ENCODE measurements at regions not wholly inside any gene's neighbourhood (a gene's known extent, or its start where the extent isn't known, plus 50 kb on each side); places are given as distances from the start of the nearest gene placed in this dataset.
"Not testable (repeated sequence)": the region's sequence is repeated elsewhere in the genome, so short reads cannot be mapped to it uniquely, and the experiment has no call there.

- H3K4me3 ChIP-seq (ENCODE audit: low read length); H3K4me1 ChIP-seq (ENCODE audit: insufficient read depth, low read length); H3K9me3 ChIP-seq (ENCODE audit: low read length); H3K36me3 ChIP-seq (ENCODE audit: insufficient read depth, low read length); H3K27me3 ChIP-seq (ENCODE audit: insufficient read depth, low read length); H2AFZ ChIP-seq (ENCODE audit: low read depth, low read length): not testable (repeated sequence)
These were observed 1014.7 kb downstream of the PRIM2 start for GRCh38 chr6:58332108-58332507.

- H3K4me1 ChIP-seq (ENCODE audit: insufficient read depth, low read length); H3K27me3 ChIP-seq (ENCODE audit: insufficient read depth, low read length); H3K9me3 ChIP-seq (ENCODE audit: low read length); H3K36me3 ChIP-seq (ENCODE audit: insufficient read depth, low read length); H3K4me3 ChIP-seq (ENCODE audit: low read length); H2AFZ ChIP-seq (ENCODE audit: low read depth, low read length): not testable (repeated sequence)
These were observed 1024.9 kb downstream of the PRIM2 start for GRCh38 chr6:58342287-58342686.

- not testable (repeated sequence) for H3K9me3 ChIP-seq (ENCODE audit: low read length); H2AFZ ChIP-seq (ENCODE audit: low read depth, low read length); H3K4me3 ChIP-seq (ENCODE audit: low read length); H3K27me3 ChIP-seq (ENCODE audit: insufficient read depth, low read length); H3K4me1 ChIP-seq (ENCODE audit: insufficient read depth, low read length); H3K36me3 ChIP-seq (ENCODE audit: insufficient read depth, low read length)
These were observed 1030.1 kb downstream of the PRIM2 start for GRCh38 chr6:58347534-58347933.

GRCh38 chr6:58351619-58352018 is 1034.2 kb downstream of the PRIM2 start:
- H2AFZ ChIP-seq (ENCODE audit: low read depth, low read length); H3K9me3 ChIP-seq (ENCODE audit: low read length); H3K36me3 ChIP-seq (ENCODE audit: insufficient read depth, low read length); H3K4me3 ChIP-seq (ENCODE audit: low read length); H3K4me1 ChIP-seq (ENCODE audit: insufficient read depth, low read length); H3K27me3 ChIP-seq (ENCODE audit: insufficient read depth, low read length): not testable (repeated sequence)

GRCh38 chr6:58358452-58358851 is 1041.0 kb downstream of the PRIM2 start:
- not testable (repeated sequence) for H3K36me3 ChIP-seq (ENCODE audit: insufficient read depth, low read length); H3K4me3 ChIP-seq (ENCODE audit: low read length); H3K9me3 ChIP-seq (ENCODE audit: low read length); H2AFZ ChIP-seq (ENCODE audit: low read depth, low read length); H3K27me3 ChIP-seq (ENCODE audit: insufficient read depth, low read length); H3K4me1 ChIP-seq (ENCODE audit: insufficient read depth, low read length)

GRCh38 chr6:58365856-58366255 is 1048.4 kb downstream of the PRIM2 start:
- not testable (repeated sequence) for H3K4me1 ChIP-seq (ENCODE audit: insufficient read depth, low read length); H3K27me3 ChIP-seq (ENCODE audit: insufficient read depth, low read length); H2AFZ ChIP-seq (ENCODE audit: low read depth, low read length); H3K36me3 ChIP-seq (ENCODE audit: insufficient read depth, low read length); H3K9me3 ChIP-seq (ENCODE audit: low read length); H3K4me3 ChIP-seq (ENCODE audit: low read length)

GRCh38 chr6:58406659-58407058 is 1089.2 kb downstream of the PRIM2 start:
- not testable (repeated sequence) for H3K9me3 ChIP-seq (ENCODE audit: low read length); H3K27me3 ChIP-seq (ENCODE audit: insufficient read depth, low read length); H2AFZ ChIP-seq (ENCODE audit: low read depth, low read length); H3K36me3 ChIP-seq (ENCODE audit: insufficient read depth, low read length); H3K4me1 ChIP-seq (ENCODE audit: insufficient read depth, low read length); H3K4me3 ChIP-seq (ENCODE audit: low read length)

GRCh38 chr6:58419321-58419720 is 1101.9 kb downstream of the PRIM2 start:
- Histone ChIP-seq H3K4me3 (ENCODE audit: low read length) (no peak overlapping the region), H3K27me3 (ENCODE audit: insufficient read depth, low read length) (no peaks in the 10 kb centered on the region), H3K9me3 (ENCODE audit: low read length) (no peaks in the 10 kb centered on the region), H2AFZ (ENCODE audit: low read depth, low read length) (no peak overlapping the region), H3K4me1 (ENCODE audit: insufficient read depth, low read length) (no peaks in the 10 kb centered on the region), H3K36me3 (ENCODE audit: insufficient read depth, low read length) (no peaks in the 10 kb centered on the region)

All from neuron (in vitro differentiated cells).